Common myeloid progenitor, CD34-positive (primary cell): ENCODE measurements at regions not wholly inside any gene's neighbourhood (a gene's known extent, or its start where the extent isn't known, plus 50 kb on each side); places are given as distances from the start of the nearest gene placed in this dataset.

Experiments used
- CTCF ChIA-PET: fragments of 350-600 bp; sonication (Branson Sonifier 250); formaldehyde crosslinking; loops from one replicate; lab custom pipeline; 2021; ENCODE audit warnings: antibody characterized with exemption; lab: Charles Lee
- POLR2A ChIA-PET: fragments of 350-600 bp; sonication (Branson Sonifier 250); formaldehyde crosslinking; loops from one replicate; lab custom pipeline; 2021; ENCODE audit warnings: antibody characterized with exemption; lab: Charles Lee
- DNase-seq, 3 donors: peaks; one replicate each; pipeline versions ENCODE4 v3.0.0 to v3.0.0-alpha.2; 2013
- H3K27ac ChIP-seq, 2 experiments: 1 replicate in 1 of 2; 2 replicates in 1 of 2; pipeline ENCODE4 v1.7.0; 2013; ENCODE audit warnings: inconsistent platforms in 2 of 2, low read length in 2 of 2, mild to moderate bottlenecking in 2 of 2, low read depth in 1 of 2, moderate library complexity in 1 of 2; ENCODE audit not compliant: severe bottlenecking in 2 of 2, insufficient read depth in 1 of 2, poor library complexity in 1 of 2
- H3K27me3 ChIP-seq, 5 experiments: replicated peaks in 2 of 5; 1 replicate in 3 of 5; 2 replicates in 2 of 5; pipeline versions ENCODE4 v1.6.1 to v1.7.0; 2013; ENCODE audit warnings: low read length in 4 of 5, mild to moderate bottlenecking in 2 of 5, moderate library complexity in 2 of 5, inconsistent platforms in 1 of 5; ENCODE audit not compliant: insufficient read depth in 5 of 5, control insufficient read depth in 4 of 5
- H3K36me3 ChIP-seq, 4 experiments: 1 replicate in 2 of 4; 2 replicates in 2 of 4; pipeline versions ENCODE4 v1.6.1 to v1.7.0; 2013; ENCODE audit warnings: low read length in 3 of 4, control low read depth in 1 of 4, mild to moderate bottlenecking in 1 of 4; ENCODE audit not compliant: control insufficient read depth in 4 of 4, insufficient read depth in 4 of 4
- H3K4me1 ChIP-seq, 4 experiments: 1 replicate in 3 of 4; 2 replicates in 1 of 4; pipeline versions ENCODE4 v1.6.1 to v1.7.1; 2013; ENCODE audit warnings: low read length in 3 of 4, mild to moderate bottlenecking in 3 of 4, control low read depth in 1 of 4, inconsistent platforms in 1 of 4, moderate library complexity in 1 of 4; ENCODE audit not compliant: control insufficient read depth in 4 of 4, insufficient read depth in 4 of 4; ENCODE audit errors: control extremely low read depth in 1 of 4
- H3K4me3 ChIP-seq, 7 experiments: 1 replicate in 4 of 7; 2 replicates in 3 of 7; pipeline versions ENCODE4 v1.5.1 to v1.7.0; 2013; ENCODE audit warnings: mild to moderate bottlenecking in 7 of 7, low read length in 6 of 7, moderate library complexity in 6 of 7, inconsistent platforms in 2 of 7, low read depth in 2 of 7, control low read depth in 1 of 7; ENCODE audit not compliant: insufficient read depth in 4 of 7, control insufficient read depth in 1 of 7; ENCODE audit errors: extremely low read depth in 1 of 7
- H3K9me3 ChIP-seq, 5 experiments: 1 replicate in 4 of 5; 2 replicates in 1 of 5; pipeline versions ENCODE4 v1.6.1 to v1.7.1; 2013; ENCODE audit warnings: low read length in 4 of 5, mild to moderate bottlenecking in 2 of 5, inconsistent platforms in 1 of 5, low read depth in 1 of 5, moderate library complexity in 1 of 5; ENCODE audit not compliant: control insufficient read depth in 4 of 5, insufficient read depth in 2 of 5; ENCODE audit errors: control extremely low read depth in 1 of 5
- WGBS: methylation state at CpG from one replicate; pipeline ENCODE4 v1.1.5; 2013; ENCODE audit not compliant: insufficient coverage; 5-methylcytosine and 5-hydroxymethylcytosine counted together

DNA sequence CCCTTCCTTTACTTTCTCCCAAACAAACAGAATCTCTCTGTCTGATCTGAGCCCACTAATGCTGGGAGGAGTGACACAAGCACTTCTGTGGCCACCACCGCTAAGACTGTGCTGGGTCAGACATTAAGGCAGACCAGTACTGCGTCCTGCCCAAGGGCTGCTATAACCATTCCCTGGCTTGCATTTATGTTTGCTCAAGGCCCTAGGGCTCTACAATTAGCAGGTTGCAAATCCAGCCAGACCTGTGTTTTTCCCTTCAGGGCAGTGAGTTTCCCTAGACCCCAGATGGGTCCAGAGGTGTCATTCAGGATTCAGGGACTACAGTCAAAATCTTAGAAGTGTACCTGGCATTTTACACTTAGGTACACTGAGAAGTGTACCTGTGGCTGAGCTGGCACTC is 89.7 kb downstream of the SPANXN4 start:
- 93% methylated on average over 2 of the region's 2 CpGs for WGBS
- no peak for DNase-seq
- H3K36me3 ChIP-seq: no peaks in the 10 kb centered on the region
- ChIA-PET CTCF (no interaction called here), POLR2A (no interaction called here)
- H3K27ac ChIP-seq: no peak overlapping the region
- no peaks in the 10 kb centered on the region for H3K27me3 ChIP-seq
- no peak overlapping the region for H3K4me3 ChIP-seq
- no peaks in the 10 kb centered on the region for H3K9me3 ChIP-seq
- H3K4me1 ChIP-seq: no peaks in the 10 kb centered on the region

DNA sequence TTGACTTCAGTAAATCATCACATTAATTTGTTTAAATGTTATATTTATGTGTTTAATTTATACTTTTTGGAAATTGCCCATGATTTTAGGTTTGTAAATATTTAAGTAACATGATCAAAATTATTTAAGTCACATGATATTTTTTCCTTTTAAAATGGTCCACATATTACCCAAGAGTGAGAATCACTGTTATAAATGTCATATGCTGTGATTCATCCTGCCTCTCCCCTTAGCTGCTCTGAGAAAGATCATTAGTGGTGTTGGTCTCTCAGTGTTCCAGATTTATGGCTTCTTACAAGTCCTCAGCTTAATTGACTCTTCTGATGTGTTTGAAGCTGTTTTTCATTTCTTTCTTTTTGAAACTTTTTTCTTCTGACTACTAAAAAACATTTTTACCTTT is 70.1 kb downstream of the SPANXN4 start:
- ChIA-PET POLR2A (no interaction called here), CTCF (no interaction called here)
- no peak overlapping the region for H3K4me3 ChIP-seq
- H3K27me3 ChIP-seq: no peaks in the 10 kb centered on the region
- DNase-seq: no peak
- no peak overlapping the region for H3K27ac ChIP-seq
- no peaks in the 10 kb centered on the region for H3K9me3 ChIP-seq
- no peaks in the 10 kb centered on the region for H3K36me3 ChIP-seq
- H3K4me1 ChIP-seq: no peaks in the 10 kb centered on the region

DNA sequence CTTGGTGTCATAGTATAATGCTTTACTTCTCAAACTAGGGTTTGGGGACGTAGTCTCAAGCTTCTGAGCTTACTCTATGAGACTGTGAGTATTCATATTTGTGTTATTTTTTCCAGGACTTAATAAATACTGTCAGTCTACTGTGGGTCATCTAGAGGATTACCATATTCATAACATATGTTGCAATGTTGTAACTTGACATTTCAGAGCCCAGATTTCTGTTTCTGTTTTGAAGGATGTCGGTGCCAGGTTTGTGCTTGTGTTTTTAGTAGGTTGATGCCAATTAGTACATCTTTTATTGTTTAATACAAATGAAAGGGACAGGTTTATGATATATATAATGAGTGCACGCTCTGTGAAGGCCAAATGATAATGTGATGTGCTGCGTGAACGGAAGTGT is 69.6 kb downstream of the SPANXN4 start:
- POLR2A ChIA-PET: no interaction called here

DNA sequence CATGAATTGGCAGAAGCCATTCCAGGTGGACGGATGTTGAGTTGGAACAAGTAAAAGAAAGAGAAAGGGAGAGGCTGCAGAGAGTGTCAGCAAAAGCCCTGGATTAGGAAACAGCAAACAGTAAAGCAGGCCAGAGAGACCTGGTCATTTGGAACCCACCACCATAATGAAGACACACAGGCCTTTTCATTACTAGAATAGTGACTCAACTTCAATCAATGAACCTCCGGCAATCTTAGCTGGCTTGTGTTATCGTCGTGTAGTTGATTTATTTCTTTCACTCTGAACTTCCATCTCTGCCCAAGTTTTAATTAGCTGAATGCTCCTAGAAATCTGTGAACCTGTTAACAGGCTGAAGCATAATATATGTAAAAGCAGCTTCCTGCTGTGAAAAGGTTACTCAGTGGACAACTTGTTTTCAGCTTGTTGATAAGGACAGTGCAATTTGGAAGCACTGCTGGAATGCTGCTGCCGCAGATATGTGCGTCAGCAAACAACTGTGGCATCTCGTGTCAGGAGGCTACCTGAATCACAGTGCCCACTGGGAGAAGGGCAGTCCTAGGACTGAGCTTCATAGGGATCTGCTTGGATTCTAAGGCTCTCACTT is 68.8 kb downstream of the SPANXN4 start:
- WGBS: 90% methylated on average over 6 of the region's 7 CpGs
- POLR2A ChIA-PET: no interaction called here

More for the DNA sequence above, 69.6 kb downstream of the SPANXN4 start:
- H3K9me3 ChIP-seq: no peaks in the 10 kb centered on the region
- CTCF ChIA-PET: no interaction called here
- DNase-seq: no peak
- no peaks in the 10 kb centered on the region for H3K27me3 ChIP-seq
- H3K27ac ChIP-seq: no peak overlapping the region
- no peaks in the 10 kb centered on the region for H3K4me1 ChIP-seq
- H3K36me3 ChIP-seq: no peaks in the 10 kb centered on the region
- WGBS: 90% methylated on average over 2 of the region's 5 CpGs
- H3K4me3 ChIP-seq: no peak overlapping the region

More for the DNA sequence above, 68.8 kb downstream of the SPANXN4 start:
- Histone ChIP-seq H3K4me3 (no peak overlapping the region), H3K36me3 (no peaks in the 10 kb centered on the region), H3K4me1 (no peaks in the 10 kb centered on the region), H3K27ac (no peak overlapping the region), H3K27me3 (no peaks in the 10 kb centered on the region), H3K9me3 (no peaks in the 10 kb centered on the region)
- DNase-seq: no peak
- CTCF ChIA-PET: no interaction called here
